ENCODE measurements at regions not wholly inside any gene's neighbourhood (a gene's known extent, or its start where the extent isn't known, plus 50 kb on each side); places are given as distances from the start of the nearest gene placed in this dataset.
A peak's percentile ranks its signal among the peaks of the same experiment; 100 is the strongest.

DNA sequence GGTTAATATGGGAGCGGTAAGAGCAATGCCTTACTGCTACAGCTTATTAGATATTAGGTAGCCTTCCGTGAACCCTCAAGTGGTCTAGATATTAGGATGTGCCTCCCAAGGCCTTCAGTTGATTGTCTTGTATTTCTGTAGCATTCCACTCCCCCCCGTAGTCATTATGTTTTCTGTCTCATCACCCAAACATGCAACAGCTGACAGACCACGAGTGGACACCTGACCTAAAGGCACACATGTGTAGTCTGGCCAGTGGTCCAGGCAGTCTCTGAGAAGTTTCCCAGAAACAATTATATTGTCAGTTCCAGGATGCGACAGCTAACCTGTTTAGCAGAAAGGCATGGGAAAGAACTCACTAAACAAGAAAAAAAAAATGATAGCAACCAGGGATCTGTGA is 1000.9 kb downstream of the AGBL1 start:
- DNase-seq (ENCODE audit: low read depth) = peak; percentile 47

All from LHCN-M2 (cell line).